COLO668 (cell line): ENCODE measurements at regions not wholly inside any gene's neighbourhood (a gene's known extent, or its start where the extent isn't known, plus 50 kb on each side); places are given as distances from the start of the nearest gene placed in this dataset.
"Not testable (repeated sequence)": the region's sequence is repeated elsewhere in the genome, so short reads cannot be mapped to it uniquely, and the experiment has no call there.

Experiments used
- DNase-seq: peaks from one replicate; lab custom pipeline; 2025; ENCODE audit not compliant: unreplicated experiment; lab: John Stamatoyannopoulos, UW

- DNase-seq = no peak
Measured at GRCh38 chr19:56976995-56977906, 136.7 kb upstream of the PEG3 start.

- no peak for DNase-seq
Measured at GRCh38 chr19:56978023-56978565, 137.6 kb upstream of the PEG3 start.

DNA sequence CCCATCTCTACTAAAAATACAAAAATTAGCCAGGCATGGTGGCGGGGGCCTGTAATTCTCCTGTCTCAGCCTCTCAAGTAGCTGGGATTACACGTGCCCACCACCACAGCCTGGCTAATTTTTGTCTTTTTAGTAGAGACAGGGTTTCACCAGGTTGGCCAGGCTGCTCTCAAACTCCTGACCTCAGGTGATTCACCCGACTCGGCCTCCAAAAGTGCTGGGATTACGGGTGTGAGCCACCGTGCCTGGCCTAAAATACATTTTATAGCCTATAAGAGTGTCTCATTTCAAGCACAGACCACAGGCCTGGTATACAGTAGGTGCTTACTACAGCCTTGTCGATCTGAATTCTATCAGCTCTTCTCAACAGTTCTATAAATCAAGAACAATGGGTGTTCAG, 139.5 kb upstream of the USP29 start:
- not testable (repeated sequence) for DNase-seq

DNA sequence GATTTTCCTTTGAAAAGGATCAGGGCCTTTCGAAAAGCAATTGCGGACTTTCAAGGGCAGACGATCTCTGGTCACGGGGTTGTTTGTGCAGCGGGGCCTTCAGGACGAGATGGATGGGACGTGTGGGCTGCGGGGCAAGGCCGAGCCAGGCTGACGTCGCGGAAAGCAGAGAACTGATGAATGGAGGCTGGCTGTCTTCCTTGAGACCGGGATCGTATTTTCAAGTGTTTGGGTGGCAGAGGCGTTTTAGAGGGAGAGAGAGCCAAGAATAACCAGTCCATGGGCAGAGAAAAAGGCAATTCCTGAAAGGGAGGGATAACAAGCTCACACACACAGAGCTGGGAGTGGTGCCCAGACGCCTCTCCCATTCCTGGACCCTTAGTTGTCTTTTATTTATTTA, 138.9 kb upstream of the USP29 start:
- DNase-seq = no peak

GRCh38 chr19:56981440-56981839, 138.3 kb upstream of the USP29 start:
- DNase-seq = not testable (repeated sequence)

DNA sequence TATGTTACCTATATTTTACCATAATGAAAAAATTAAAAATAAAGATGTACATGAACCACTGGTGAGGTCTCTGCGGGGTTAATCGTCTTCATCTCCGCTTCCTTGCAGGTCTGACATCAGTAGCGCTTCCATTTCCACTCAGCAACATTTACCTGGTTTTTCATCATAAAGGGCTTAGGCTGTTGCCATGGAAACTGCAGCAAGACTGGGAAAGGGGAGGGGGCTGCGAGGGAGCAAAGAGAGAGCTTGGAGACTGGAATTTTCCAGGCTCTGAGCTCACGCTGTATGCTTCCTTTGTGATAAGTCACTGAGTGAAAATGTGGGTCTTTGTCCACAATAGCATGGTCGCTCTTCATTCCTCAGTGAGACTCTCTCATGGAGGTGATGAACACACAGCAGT, 136.6 kb upstream of the USP29 start:
- DNase-seq = no peak

DNA sequence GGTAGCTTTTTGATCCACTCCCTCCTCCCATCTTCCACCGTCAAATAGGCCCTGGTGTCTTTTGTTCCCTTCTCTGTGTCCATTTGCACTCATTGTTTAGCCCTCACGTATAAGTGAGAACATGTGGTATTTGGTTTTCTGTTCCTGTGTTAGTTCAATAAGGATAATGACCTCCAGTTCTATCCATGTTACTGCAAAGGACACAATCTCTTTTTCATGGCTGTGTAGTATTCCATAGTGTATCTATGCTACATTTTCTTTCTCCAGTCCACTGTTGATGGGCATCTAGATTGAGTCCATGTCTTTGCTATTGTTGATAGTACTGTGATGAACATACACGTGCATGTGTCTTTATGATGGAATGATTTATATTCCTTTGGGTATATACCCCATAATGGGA, 136.0 kb upstream of the USP29 start:
- DNase-seq = no peak

DNA sequence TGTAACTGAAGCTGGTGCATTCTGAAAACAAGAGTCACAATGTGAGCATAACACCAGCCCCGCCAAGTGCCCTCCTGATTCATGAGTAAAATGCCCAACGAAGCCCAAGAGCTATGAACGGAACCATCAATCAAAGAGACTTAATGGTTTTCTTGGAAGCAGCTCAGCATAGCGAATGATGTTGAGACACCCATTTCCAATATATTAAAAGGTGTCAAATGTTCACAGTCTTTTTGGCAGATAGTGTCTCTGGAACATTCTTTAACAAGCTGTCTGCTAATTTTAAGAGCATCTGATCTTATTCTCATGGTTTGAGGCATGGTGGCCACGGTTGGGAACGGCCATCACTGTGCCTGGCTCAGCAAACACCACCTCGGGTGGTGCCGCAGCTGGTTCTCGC, 133.4 kb upstream of the USP29 start:
- no peak for DNase-seq

DNA sequence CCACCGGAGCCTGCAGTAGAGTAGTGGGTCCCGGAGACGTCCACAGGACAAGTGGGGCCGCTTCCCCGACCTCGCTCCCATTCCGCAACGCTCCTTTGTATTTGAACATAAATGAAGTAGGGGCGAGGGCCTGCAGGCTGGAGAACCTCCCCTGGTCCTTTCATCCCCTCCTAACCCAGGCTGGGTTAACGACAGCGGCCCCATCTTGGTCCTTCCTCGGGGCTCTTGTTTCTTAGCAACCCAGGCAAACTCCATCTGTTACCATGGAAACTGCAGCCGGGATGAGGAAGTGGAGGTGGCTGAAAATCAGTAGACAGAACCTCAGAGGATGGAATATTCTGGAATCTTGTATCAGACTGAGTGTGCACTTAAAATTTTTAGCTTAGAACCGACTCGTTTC, 132.6 kb upstream of the USP29 start:
- no peak for DNase-seq

- DNase-seq = no peak
Measured at GRCh38 chr19:56988299-56988698, 131.5 kb upstream of the USP29 start.

DNA sequence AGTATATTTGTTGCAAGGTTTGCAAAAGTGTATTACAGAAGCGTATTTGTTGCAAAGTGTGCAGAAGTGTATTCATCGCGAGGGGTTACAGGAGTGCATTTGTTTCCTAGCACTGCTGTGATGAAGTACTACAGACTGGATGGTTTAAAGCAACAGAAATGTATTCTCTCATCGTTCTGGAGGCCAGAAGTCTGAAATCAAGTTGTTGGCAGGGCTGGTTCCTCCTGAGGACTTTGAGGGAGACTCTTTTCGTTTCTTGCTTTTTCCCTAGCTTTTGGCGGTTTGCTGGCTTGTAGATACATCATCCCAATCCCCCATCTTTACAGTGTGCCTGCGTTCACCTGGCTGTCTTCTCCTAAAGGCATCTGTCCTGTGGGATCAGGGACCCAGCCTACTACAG, 127.9 kb upstream of the USP29 start:
- no peak for DNase-seq

GRCh38 chr19:56993851-56994250, 125.9 kb upstream of the USP29 start:
- no peak for DNase-seq

DNA sequence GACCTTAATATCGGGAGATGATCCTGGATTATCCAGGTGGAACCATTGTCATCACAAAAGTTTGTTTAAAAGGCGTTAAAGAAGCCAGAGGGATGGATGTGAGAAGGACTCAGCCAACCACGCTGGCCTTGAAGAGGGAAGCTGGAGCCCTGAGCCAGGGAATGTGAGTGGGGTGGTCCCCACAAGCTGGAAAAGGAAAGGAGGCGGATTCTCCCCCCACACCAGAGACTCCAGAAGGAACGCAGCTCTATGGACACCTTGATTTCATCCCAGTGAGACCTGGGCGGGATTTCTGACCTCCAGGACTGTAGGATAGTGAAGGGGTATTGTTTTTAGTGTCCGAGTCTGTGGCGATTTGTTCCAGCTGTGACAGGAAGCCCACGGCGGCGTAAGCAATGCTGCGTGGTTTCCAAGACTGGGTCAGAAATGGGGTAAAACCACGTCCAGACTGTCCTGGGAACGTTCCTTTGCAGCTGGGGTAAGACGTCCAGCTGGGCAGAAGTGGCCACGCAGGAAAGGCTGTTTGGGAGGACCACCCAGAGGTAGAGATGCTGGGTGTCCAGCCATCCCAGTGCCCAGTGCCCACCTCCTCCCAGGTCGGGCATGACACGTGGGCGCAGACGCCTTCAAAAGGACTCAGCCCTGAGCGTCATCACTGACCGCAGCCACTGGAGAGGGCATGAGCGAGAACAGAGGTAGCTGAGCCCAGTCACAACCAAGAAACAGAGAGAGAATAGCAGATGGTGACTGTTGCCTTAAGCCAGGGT, 125.4 kb upstream of the USP29 start:
- DNase-seq = no peak

- no peak for DNase-seq
Measured at GRCh38 chr19:56995303-56995702, 124.5 kb upstream of the USP29 start.

DNA sequence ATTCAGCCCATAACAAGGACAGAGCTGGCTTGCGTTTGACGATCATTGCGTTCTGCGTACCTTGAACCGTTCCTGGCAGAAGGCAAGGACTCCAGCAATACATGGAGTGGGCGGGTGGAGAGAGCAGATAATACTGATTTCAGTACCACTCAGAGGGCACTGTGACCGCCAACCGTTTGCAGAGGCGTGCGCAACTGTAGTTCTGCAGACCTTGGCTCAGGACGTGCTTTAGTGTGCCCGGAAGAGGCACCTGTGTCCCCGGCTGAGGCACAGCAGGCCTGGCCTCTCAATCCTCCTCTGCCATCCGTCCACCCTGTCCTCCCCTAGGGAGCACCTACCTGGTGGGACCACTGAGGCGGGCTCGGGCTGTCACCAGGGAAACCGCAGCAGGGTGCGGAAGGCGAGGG, 117.6 kb upstream of the USP29 start:
- DNase-seq = no peak

- DNase-seq = no peak
Measured at GRCh38 chr19:57002710-57003109, 117.1 kb upstream of the USP29 start.

GRCh38 chr19:57004418-57004817, 115.4 kb upstream of the USP29 start:
- no peak for DNase-seq

DNA sequence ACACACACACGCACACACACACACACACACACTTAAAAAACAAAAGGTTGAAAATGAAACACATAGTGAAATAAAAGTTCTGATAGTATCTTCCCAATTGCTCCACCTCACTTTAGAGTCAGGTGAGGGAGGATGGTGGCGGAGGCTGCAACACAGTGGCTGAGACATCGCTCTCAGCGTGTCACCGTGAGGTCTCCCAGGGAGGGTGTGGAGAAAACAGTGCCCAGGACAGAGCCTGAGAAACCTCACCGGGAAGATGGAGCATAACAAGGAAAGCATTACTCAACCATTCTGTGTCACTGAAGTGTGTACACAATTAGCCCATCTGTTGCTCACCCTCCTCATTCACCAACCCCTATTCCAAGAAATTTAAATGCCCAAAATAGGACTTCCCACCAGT, 111.4 kb upstream of the USP29 start:
- no peak for DNase-seq

DNA sequence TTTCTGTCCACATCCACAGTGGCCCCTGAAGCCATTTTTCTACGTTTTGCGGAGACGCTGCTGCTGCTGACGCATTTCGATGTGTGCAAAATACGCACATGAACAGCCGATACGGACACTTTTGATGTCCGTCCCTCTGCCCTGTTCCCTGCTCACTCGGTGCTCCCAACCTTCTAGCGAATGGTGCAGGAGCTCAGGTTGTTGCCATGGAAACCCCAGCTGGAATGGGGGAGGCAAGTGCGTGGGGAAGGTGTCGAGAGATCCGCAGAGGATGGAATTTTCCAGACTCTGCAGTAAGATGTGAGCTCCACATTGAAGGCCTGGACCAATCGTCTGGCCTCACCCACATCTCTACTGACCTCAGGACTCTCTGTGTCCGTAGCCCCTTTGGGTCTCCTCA, 109.2 kb upstream of the USP29 start:
- no peak for DNase-seq

GRCh38 chr19:57016076-57016475, 103.7 kb upstream of the USP29 start:
- DNase-seq = no peak

DNA sequence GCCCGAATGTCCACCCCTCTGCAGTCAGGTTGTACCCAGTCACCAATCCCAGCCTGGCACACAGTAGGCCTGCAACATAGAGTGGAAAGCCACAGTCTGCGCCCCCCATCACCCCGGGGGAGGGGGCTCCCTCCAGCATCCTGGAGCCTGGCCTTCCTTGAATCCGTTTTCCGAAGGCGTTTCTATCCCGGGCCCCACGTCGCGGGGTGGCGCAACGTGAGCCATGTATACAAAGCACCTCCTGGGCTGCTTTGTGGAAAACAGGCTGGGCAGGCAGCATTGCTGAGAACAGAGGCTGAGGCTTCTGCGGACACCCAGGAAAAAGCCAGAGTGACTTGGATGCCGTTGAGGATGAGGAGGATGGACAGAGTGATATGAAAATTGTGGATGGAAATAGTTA, 103.3 kb upstream of the USP29 start:
- no peak for DNase-seq

DNA sequence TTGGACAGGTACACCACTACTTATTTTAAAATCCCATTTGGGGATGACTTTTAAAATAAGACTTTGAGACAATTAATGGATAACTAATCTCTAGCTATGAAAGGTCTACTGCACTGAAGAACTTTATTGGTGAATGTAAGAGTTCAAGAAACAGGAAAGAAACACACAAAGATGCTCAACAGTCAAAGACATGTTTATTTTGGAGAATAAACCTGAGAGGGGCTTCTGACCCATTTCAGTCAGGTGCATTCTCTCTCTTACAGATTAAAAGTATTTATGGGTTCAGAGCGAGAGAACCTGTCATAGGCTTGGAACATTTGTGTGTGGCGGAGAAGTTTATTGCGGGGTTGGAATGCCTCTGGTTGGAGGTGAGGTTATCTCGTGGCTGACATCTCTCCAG, 94.3 kb upstream of the USP29 start:
- DNase-seq = no peak
